Keratinocyte (primary cell): ENCODE measurements at regions not wholly inside any gene's neighbourhood (a gene's known extent, or its start where the extent isn't known, plus 50 kb on each side); places are given as distances from the start of the nearest gene placed in this dataset.
A peak's percentile ranks its signal among the peaks of the same experiment; 100 is the strongest.

Source experiments
- DNase-seq: peaks from one replicate; pipeline ENCODE4 v3.0.0-alpha.2; 2011; ENCODE audit warnings: low read depth, missing footprints, low spot score
- FAIRE-seq: peaks from 2 replicates; lab custom pipeline; 2011; peaks lifted over from hg19 to GRCh38; lab: Jason Lieb, UNC
- H2AFZ ChIP-seq: 2 replicates; pipeline ENCODE4 v1.6.0; 2012; ENCODE audit warnings: low read length, control low read depth, inconsistent platforms; ENCODE audit not compliant: control insufficient read depth
- H3K27ac ChIP-seq: 2 replicates; pipeline ENCODE4 v1.5.1; 2011; ENCODE audit warnings: low read length; ENCODE audit not compliant: control insufficient read depth, insufficient read depth
- H3K27me3 ChIP-seq: 3 replicates; pipeline ENCODE4 v1.6.0; 2011; ENCODE audit warnings: low read length; ENCODE audit not compliant: control insufficient read depth, insufficient read depth; ENCODE audit errors: extremely low read depth
- H3K36me3 ChIP-seq, 2 experiments: 2 replicates in 1 of 2; 3 replicates in 1 of 2; pipeline ENCODE4 v1.5.1; 2011; ENCODE audit warnings: low read length in 2 of 2, mild to moderate bottlenecking in 1 of 2; ENCODE audit not compliant: control insufficient read depth in 2 of 2, insufficient read depth in 2 of 2; ENCODE audit errors: extremely low read depth in 1 of 2
- H3K4me1 ChIP-seq: 3 replicates; pipeline ENCODE4 v1.5.1; 2011; ENCODE audit warnings: low read length; ENCODE audit not compliant: control insufficient read depth, insufficient read depth; ENCODE audit errors: extremely low read depth
- H3K4me2 ChIP-seq: 3 replicates; pipeline ENCODE4 v1.6.0; 2011; ENCODE audit warnings: low read depth, low read length; ENCODE audit not compliant: control insufficient read depth, insufficient read depth; ENCODE audit errors: extremely low read depth
- H3K4me3 ChIP-seq, 3 experiments: fragments of 200-600 bp in 1 of 3; sonication (generic) in 1 of 3; 2 replicates in 2 of 3; 3 replicates in 1 of 3; pipeline ENCODE4 v1.5.1; 2011 to 2016; ENCODE audit warnings: low read length in 3 of 3, mild to moderate bottlenecking in 3 of 3, control low read depth in 2 of 3, inconsistent platforms in 1 of 3, low read depth in 1 of 3, mixed read lengths in 1 of 3, mixed run types in 1 of 3, moderate library complexity in 1 of 3; ENCODE audit not compliant: control insufficient read depth in 2 of 3, insufficient read depth in 2 of 3; ENCODE audit errors: extremely low read depth in 1 of 3
- H3K79me2 ChIP-seq: 2 replicates; pipeline ENCODE4 v1.6.0; 2012; ENCODE audit warnings: low read length; ENCODE audit not compliant: control insufficient read depth, insufficient read depth
- H3K9ac ChIP-seq: 3 replicates; pipeline ENCODE4 v1.6.0; 2011; ENCODE audit warnings: low read length; ENCODE audit not compliant: control insufficient read depth, insufficient read depth; ENCODE audit errors: extremely low read depth
- H3K9me1 ChIP-seq: 3 replicates; pipeline ENCODE4 v1.6.0; 2011; ENCODE audit warnings: low read length; ENCODE audit not compliant: control insufficient read depth, insufficient read depth; ENCODE audit errors: extremely low read depth
- H3K9me3 ChIP-seq: 2 replicates; pipeline ENCODE4 v1.5.1; 2012; ENCODE audit warnings: low read depth, low read length; ENCODE audit not compliant: control insufficient read depth
- H4K20me1 ChIP-seq: 3 replicates; pipeline ENCODE4 v1.6.0; 2011; ENCODE audit warnings: low read length; ENCODE audit not compliant: control insufficient read depth, insufficient read depth; ENCODE audit errors: extremely low read depth
- EZH2 ChIP-seq: IDR thresholded peaks from one replicate; pipeline ENCODE4 v1.6.1; 2012; ENCODE audit warnings: inconsistent platforms, mild to moderate bottlenecking, low read length, moderate library complexity
- dilution Hi-C: fragments of 300-500 bp; cut with MboI; formaldehyde crosslinking; loops from one replicate; pipeline ENCODE4 v1.7.0; 2020; ENCODE audit warnings: low sequenced_read_pairs; ENCODE audit not compliant: extremely low pct_ligation_motif_present
- TF ChIP-seq, protein P1 (sequence below), 3 experiments: IDR thresholded peaks in 1 of 3; conservative IDR thresholded peaks in 1 of 3; optimal IDR thresholded peaks in 1 of 3; 2 replicates in 2 of 3; 3 replicates in 1 of 3; pipeline versions ENCODE3 to v1.5.1; 2011; ENCODE audit warnings: low read length in 3 of 3, mild to moderate bottlenecking in 3 of 3, moderate library complexity in 2 of 3, control low read depth in 1 of 3, inconsistent platforms in 1 of 3; ENCODE audit not compliant: insufficient read depth in 2 of 3; ENCODE audit errors: extremely low read depth in 1 of 3

DNA sequence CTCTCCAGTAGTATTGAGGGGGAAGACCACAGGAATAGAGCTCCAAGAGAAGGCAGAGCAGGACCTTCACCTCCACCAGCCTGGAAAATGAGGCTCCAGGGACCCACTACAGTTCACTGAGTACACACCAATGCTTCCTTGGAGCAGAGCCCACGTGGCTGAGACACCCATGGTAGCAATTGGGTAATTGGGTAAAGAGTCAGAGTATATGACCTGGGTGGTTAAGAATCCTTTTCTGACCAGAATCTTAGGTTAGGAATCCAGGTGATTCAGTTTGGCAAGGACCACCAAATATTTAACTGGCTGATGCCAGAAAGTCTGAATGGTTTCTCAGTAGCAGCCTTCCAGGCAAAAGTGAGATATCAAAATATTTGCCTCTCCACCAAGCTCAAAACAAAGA lies 107.7 kb downstream of the MDH1 start:
- H3K9me1 ChIP-seq, result no peaks in the 10 kb centered on the region
- H2AFZ ChIP-seq, result peak overlapping the region; percentile 32
- peaks cover 24% of the 10 kb centered on the region for H3K4me1 ChIP-seq
- TF ChIP-seq EZH2, result no peak
- TF ChIP-seq, protein P1, sequence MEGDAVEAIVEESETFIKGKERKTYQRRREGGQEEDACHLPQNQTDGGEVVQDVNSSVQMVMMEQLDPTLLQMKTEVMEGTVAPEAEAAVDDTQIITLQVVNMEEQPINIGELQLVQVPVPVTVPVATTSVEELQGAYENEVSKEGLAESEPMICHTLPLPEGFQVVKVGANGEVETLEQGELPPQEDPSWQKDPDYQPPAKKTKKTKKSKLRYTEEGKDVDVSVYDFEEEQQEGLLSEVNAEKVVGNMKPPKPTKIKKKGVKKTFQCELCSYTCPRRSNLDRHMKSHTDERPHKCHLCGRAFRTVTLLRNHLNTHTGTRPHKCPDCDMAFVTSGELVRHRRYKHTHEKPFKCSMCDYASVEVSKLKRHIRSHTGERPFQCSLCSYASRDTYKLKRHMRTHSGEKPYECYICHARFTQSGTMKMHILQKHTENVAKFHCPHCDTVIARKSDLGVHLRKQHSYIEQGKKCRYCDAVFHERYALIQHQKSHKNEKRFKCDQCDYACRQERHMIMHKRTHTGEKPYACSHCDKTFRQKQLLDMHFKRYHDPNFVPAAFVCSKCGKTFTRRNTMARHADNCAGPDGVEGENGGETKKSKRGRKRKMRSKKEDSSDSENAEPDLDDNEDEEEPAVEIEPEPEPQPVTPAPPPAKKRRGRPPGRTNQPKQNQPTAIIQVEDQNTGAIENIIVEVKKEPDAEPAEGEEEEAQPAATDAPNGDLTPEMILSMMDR (optimal IDR thresholded peaks at IDR 0.05 in 1 of 3, IDR thresholded peaks at IDR 0.05 in 1 of 3, conservative IDR thresholded peaks at IDR 0.05 in 1 of 3; ENCODE audit: extremely low read depth in 1 of 3, insufficient read depth in 2 of 3, low read length in 3 of 3), result no peak
- H3K4me2 ChIP-seq, result no peak overlapping the region
- H3K4me3 ChIP-seq, result no peak overlapping the region
- H3K9ac ChIP-seq, result no peak overlapping the region
- no peaks in the 10 kb centered on the region for H4K20me1 ChIP-seq
- no peaks in the 10 kb centered on the region for H3K36me3 ChIP-seq
- no peaks in the 10 kb centered on the region for H3K9me3 ChIP-seq
- H3K27me3 ChIP-seq, result no peaks in the 10 kb centered on the region
- no peaks in the 10 kb centered on the region for H3K79me2 ChIP-seq
- DNase-seq, result no peak
- peak; percentile 79 for FAIRE-seq
- no peak overlapping the region for H3K27ac ChIP-seq
- dilution Hi-C loops, result no loop called here

DNA sequence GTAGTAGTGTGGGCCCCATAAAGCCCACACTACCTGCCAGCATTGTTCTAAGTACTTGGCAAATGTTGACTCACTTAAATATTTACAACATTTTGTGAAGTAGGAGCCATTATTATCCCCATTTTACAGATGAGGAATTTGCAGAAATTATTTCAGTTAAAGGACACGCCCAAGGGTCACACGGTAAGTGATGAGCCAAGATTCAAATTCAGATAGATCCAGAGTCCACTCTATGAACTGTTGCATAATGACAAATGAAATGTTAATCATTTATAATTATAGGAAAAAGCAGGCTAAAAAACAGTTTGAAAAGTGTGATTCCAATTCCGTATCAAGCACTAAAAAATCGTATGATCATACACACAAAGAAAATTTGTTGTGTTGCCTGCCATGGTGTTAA lies 108.4 kb downstream of the MDH1 start:
- Histone ChIP-seq H3K27ac (no peak overlapping the region), H3K4me3 (no peak overlapping the region), H3K9me1 (no peaks in the 10 kb centered on the region), H4K20me1 (no peaks in the 10 kb centered on the region), H2AFZ (no peak overlapping the region), H3K79me2 (no peaks in the 10 kb centered on the region), H3K9ac (no peak overlapping the region), H3K9me3 (no peaks in the 10 kb centered on the region), H3K27me3 (no peaks in the 10 kb centered on the region), H3K4me2 (no peak overlapping the region), H3K4me1 (peaks cover 24% of the 10 kb centered on the region), H3K36me3 (no peaks in the 10 kb centered on the region)
- dilution Hi-C loops, result no loop called here
- FAIRE-seq (no peak), DNase-seq (no peak)
- TF ChIP-seq, protein P1 (optimal IDR thresholded peaks at IDR 0.05 in 1 of 3, IDR thresholded peaks at IDR 0.05 in 1 of 3, conservative IDR thresholded peaks at IDR 0.05 in 1 of 3; ENCODE audit: extremely low read depth in 1 of 3, insufficient read depth in 2 of 3, low read length in 3 of 3), result no peak
- TF ChIP-seq EZH2, result no peak
